PC-9 (cell line): ENCODE measurements at regions not wholly inside any gene's neighbourhood (a gene's known extent, or its start where the extent isn't known, plus 50 kb on each side); places are given as distances from the start of the nearest gene placed in this dataset.

Source experiments
- BruUV-seq: library from RNA; stranded (reverse); fragments of 400-500 nt; replicated peaks from 2 replicates; lab custom pipeline; 2021; lab: Mats Ljungman, UMichigan
- CTCF ChIA-PET: fragments of 300-600 bp; sonication (Branson Sonifier 250); formaldehyde crosslinking; loops from one replicate; lab custom pipeline; 2022; ENCODE audit warnings: antibody characterized with exemption; lab: Charles Lee
- POLR2A ChIA-PET: fragments of 300-600 bp; sonication (Branson Sonifier 250); formaldehyde crosslinking; loops from one replicate; lab custom pipeline; 2022; ENCODE audit warnings: antibody characterized with exemption; ENCODE audit not compliant: unreplicated experiment; lab: Charles Lee
- DNase-seq, 2 experiments: peaks; one replicate each; pipeline versions ENCODE4 v3.0.0 to v3.0.0-alpha.2; 2015 to 2022; ENCODE audit warnings: mixed read lengths in 1 of 2
- H2AFZ ChIP-seq: fragments of 200-600 bp; sonication (generic); 2 replicates; pipeline ENCODE4 v1.8.1; 2017; ENCODE audit warnings: antibody characterized with exemption
- H3F3A ChIP-seq: fragments of 200-600 bp; sonication (generic); 2 replicates; pipeline ENCODE4 v1.8.1; 2017; ENCODE audit warnings: antibody characterized with exemption, mild to moderate bottlenecking, low read depth; ENCODE audit not compliant: insufficient read depth
- H3K27ac ChIP-seq: fragments of 200-600 bp; sonication (generic); 2 replicates; pipeline ENCODE4 v1.6.1; 2016; ENCODE audit warnings: mixed run types
- H3K27me3 ChIP-seq: fragments of 200-600 bp; sonication (generic); 2 replicates; pipeline ENCODE4 v1.6.1; 2016; ENCODE audit warnings: low read depth, mixed run types; ENCODE audit not compliant: insufficient read depth
- H3K36me3 ChIP-seq: fragments of 200-600 bp; sonication (generic); 2 replicates; pipeline ENCODE4 v1.6.1; 2016; ENCODE audit warnings: low read depth, mixed run types
- H3K4me1 ChIP-seq: fragments of 200-600 bp; sonication (generic); replicated peaks from 2 replicates; pipeline ENCODE4 v1.6.1; 2016; ENCODE audit warnings: mixed run types; ENCODE audit not compliant: insufficient read depth
- H3K4me2 ChIP-seq: fragments of 200-600 bp; sonication (generic); 2 replicates; pipeline ENCODE4 v1.6.1; 2017; ENCODE audit warnings: mixed run types
- H3K4me3 ChIP-seq: fragments of 200-600 bp; sonication (generic); 2 replicates; pipeline ENCODE4 v1.6.1; 2016; ENCODE audit warnings: mixed run types
- H3K79me2 ChIP-seq: fragments of 200-600 bp; sonication (generic); 2 replicates; pipeline ENCODE4 v1.6.1; 2017; ENCODE audit warnings: low read depth, mixed run types
- H3K9me2 ChIP-seq: fragments of 200-600 bp; sonication (generic); 2 replicates; pipeline ENCODE4 v1.8.1; 2017; ENCODE audit warnings: mild to moderate bottlenecking; ENCODE audit not compliant: insufficient read depth
- H3K9me3 ChIP-seq: fragments of 200-600 bp; sonication (generic); 2 replicates; pipeline ENCODE4 v1.8.1; 2016; ENCODE audit warnings: low read depth; ENCODE audit not compliant: insufficient read depth
- H4K20me1 ChIP-seq: fragments of 200-600 bp; sonication (generic); 2 replicates; pipeline ENCODE4 v1.8.1; 2017; ENCODE audit not compliant: insufficient read depth
- CTCF ChIP-seq: fragments of 200-600 bp; sonication (generic); conservative IDR thresholded peaks from 2 replicates; pipeline ENCODE4 v1.6.1; 2017; ENCODE audit warnings: mixed run types, antibody characterized with exemption, mild to moderate bottlenecking, moderate library complexity
- EZH2 ChIP-seq: fragments of 200-600 bp; sonication (generic); IDR thresholded peaks from 2 replicates; pipeline ENCODE4 v1.8.0; 2017; ENCODE audit warnings: antibody characterized with exemption, low read depth
- intact Hi-C: fragments of 100-400 bp; cut with micrococcal nuclease; formaldehyde crosslinking; loops from one replicate; pipeline ENCODE4 v1.10.0; 2022; ENCODE audit not compliant: unreplicated experiment

GRCh38 chrX:11867610-11868345, 109.7 kb downstream of the MSL3 start:
- CTCF ChIA-PET, result no interaction called here
- no peak overlapping the region for H3K4me2 ChIP-seq
- intact Hi-C loops, result no loop called here
- H3K4me3 ChIP-seq, result no peak overlapping the region
- H3K27me3 ChIP-seq, result no peaks in the 10 kb centered on the region
- H3K27ac ChIP-seq, result no peak overlapping the region
- H3K79me2 ChIP-seq, result no peaks in the 10 kb centered on the region
- H3F3A ChIP-seq, result no peaks in the 10 kb centered on the region
- no peak for DNase-seq
- no peaks in the 10 kb centered on the region for H3K9me2 ChIP-seq
- no peaks in the 10 kb centered on the region for H3K4me1 ChIP-seq
- no peaks in the 10 kb centered on the region for H3K36me3 ChIP-seq
- TF ChIP-seq CTCF (no peak), EZH2 (no peak)
- 0 out of 2 replicates have a peak overlapping the region, but pooled peaks have one; percentile 48 for H2AFZ ChIP-seq
- POLR2A ChIA-PET, result no interaction called here
- no peaks in the 10 kb centered on the region for H3K9me3 ChIP-seq
- no peaks in the 10 kb centered on the region for H4K20me1 ChIP-seq
- no TSS peak for BruUV-seq

DNA sequence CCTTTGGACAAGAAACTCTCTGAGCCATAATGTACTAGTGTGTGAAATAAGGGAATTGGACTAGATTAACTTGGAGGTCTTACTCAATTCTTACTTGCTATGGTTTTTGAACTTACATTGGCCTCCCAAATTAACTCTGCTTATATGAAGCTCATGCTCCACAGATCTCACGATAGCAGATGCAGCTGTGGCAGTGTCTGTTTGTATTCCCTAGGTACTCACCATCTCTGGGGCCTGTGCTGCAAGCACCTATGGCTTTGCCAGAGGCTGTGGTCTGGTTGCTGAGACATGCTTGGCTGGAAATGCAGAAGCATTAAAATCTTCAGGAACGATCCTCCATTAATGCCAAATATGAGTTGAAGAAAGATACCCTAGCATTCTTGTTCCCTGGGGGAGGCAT, 112.8 kb downstream of the MSL3 start:
- DNase-seq, result no peak
- H3K4me1 ChIP-seq, result no peaks in the 10 kb centered on the region
- H3K4me3 ChIP-seq, result no peak overlapping the region
- no peaks in the 10 kb centered on the region for H3K79me2 ChIP-seq
- no peak overlapping the region for H3K27ac ChIP-seq
- H2AFZ ChIP-seq, result no peak overlapping the region
- H3K27me3 ChIP-seq, result no peaks in the 10 kb centered on the region
- POLR2A ChIA-PET, result no interaction called here
- no peaks in the 10 kb centered on the region for H3F3A ChIP-seq
- intact Hi-C loops, result no loop called here
- H3K36me3 ChIP-seq, result no peaks in the 10 kb centered on the region
- no peaks in the 10 kb centered on the region for H3K9me3 ChIP-seq
- no peak for TF ChIP-seq EZH2
- TF ChIP-seq CTCF, result no peak
- CTCF ChIA-PET, result no interaction called here
- H3K9me2 ChIP-seq, result no peaks in the 10 kb centered on the region
- no peak overlapping the region for H3K4me2 ChIP-seq
- no peaks in the 10 kb centered on the region for H4K20me1 ChIP-seq
- BruUV-seq, result no TSS peak

DNA sequence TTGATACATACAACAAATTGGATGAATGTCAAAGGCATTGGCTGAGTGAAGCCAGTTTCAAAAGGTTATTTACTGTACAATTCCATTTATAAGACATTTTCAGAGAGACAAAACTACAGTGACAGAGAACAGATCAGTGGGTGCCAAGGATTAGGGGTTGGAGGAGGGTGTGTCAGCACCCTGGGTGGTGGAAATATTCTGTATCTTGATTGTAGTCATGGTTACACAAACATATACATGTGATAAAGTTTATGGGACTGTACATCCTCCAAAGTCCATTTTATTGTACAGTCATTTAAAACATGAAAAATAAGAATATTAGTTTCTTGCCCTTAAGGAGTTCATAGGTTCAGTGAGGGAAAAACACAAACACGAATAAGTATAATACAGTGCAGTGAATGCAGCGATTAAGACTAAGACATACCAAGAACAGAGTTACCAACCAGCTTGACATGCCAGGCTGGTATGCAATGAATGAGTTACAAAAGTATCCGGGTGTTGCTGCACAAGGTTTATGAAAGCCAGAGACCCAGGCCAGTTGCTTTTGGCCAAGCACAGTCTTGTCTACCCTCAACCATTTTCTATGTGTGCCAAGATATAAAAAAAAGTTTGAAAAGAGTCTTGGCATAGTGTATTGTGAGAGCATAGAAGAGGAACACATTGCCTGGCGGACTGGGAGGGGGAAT, 123.6 kb downstream of the MSL3 start:
- ChIA-PET CTCF (interaction anchor here (0.6 kb wide), 1 partner anchor 102 kb away, joined by 11 read pairs; no protein-coding TSS in a partner anchor), POLR2A (no interaction called here)
- H3K4me1 ChIP-seq, result 0 out of 2 replicates have a peak, but pooled peaks cover under 1% of the 10 kb centered on the region
- no peak overlapping the region for H3K4me2 ChIP-seq
- no peaks in the 10 kb centered on the region for H3K9me2 ChIP-seq
- intact Hi-C loops, result no loop called here
- H2AFZ ChIP-seq, result no peak overlapping the region
- DNase-seq, result no peak
- H3F3A ChIP-seq, result no peaks in the 10 kb centered on the region
- H3K9me3 ChIP-seq, result no peaks in the 10 kb centered on the region
- TF ChIP-seq EZH2 (no peak), CTCF (no peak)
- H4K20me1 ChIP-seq, result no peaks in the 10 kb centered on the region
- no TSS peak for BruUV-seq
- no peak overlapping the region for H3K4me3 ChIP-seq
- H3K36me3 ChIP-seq, result no peaks in the 10 kb centered on the region
- no peaks in the 10 kb centered on the region for H3K79me2 ChIP-seq
- H3K27ac ChIP-seq, result no peak overlapping the region
- H3K27me3 ChIP-seq, result no peaks in the 10 kb centered on the region
